ENCODE measurements at regions not wholly inside any gene's neighbourhood (a gene's known extent, or its start where the extent isn't known, plus 50 kb on each side); places are given as distances from the start of the nearest gene placed in this dataset.

GRCh38 chr4:137700072-137700471 lies 167.8 kb upstream of the PCDH18 start:
- DNase-seq (ENCODE audit: low read depth, low spot score), result no peak
- CTCF ChIA-PET, result interaction anchor here (1.0 to 1.2 kb wide), 2 partner anchors 8 to 576 kb away, joined by 3 to 4 read pairs; no protein-coding TSS in a partner anchor
- no peak for TF ChIP-seq CTCF (IDR thresholded peaks at IDR 0.05; ENCODE audit: insufficient read depth, low read length, missing control alignments)
- POLR2A ChIA-PET, result no interaction called here
- no peak overlapping the region for H3K4me3 ChIP-seq (ENCODE audit: low read depth, low read length)

- peak; percentile 34 for DNase-seq (ENCODE audit: low read depth, low spot score)
- POLR2A ChIA-PET, result no interaction called here
- no peak overlapping the region for H3K4me3 ChIP-seq (ENCODE audit: low read depth, low read length)
- CTCF ChIA-PET, result interaction anchor here (2.4 kb wide), 1 partner anchor 11 kb away, joined by 6 read pairs; no protein-coding TSS in a partner anchor
- TF ChIP-seq CTCF (IDR thresholded peaks at IDR 0.05; ENCODE audit: insufficient read depth, low read length, missing control alignments), result no peak
These were observed 161.8 kb upstream of the PCDH18 start for GRCh38 chr4:137694138-137694537.

- CTCF ChIA-PET, result interaction anchor here (2.4 kb wide), 1 partner anchor 11 kb away, joined by 6 read pairs; no protein-coding TSS in a partner anchor
- DNase-seq (ENCODE audit: low read depth, low spot score), result no peak
- TF ChIP-seq CTCF (IDR thresholded peaks at IDR 0.05; ENCODE audit: insufficient read depth, low read length, missing control alignments), result no peak
- POLR2A ChIA-PET, result no interaction called here
- H3K4me3 ChIP-seq (ENCODE audit: low read depth, low read length), result no peak overlapping the region
These were observed 161.3 kb upstream of the PCDH18 start for GRCh38 chr4:137693641-137694040.

GRCh38 chr4:137692205-137692604 lies 159.9 kb upstream of the PCDH18 start:
- ChIA-PET CTCF (no interaction called here), POLR2A (no interaction called here)
- TF ChIP-seq CTCF (IDR thresholded peaks at IDR 0.05; ENCODE audit: insufficient read depth, low read length, missing control alignments), result no peak
- DNase-seq (ENCODE audit: low read depth, low spot score), result no peak
- no peak overlapping the region for H3K4me3 ChIP-seq (ENCODE audit: low read depth, low read length)

GRCh38 chr4:137688651-137689050 lies 156.4 kb upstream of the PCDH18 start:
- ChIA-PET CTCF (no interaction called here), POLR2A (no interaction called here)
- no peak overlapping the region for H3K4me3 ChIP-seq (ENCODE audit: low read depth, low read length)
- TF ChIP-seq CTCF (IDR thresholded peaks at IDR 0.05; ENCODE audit: insufficient read depth, low read length, missing control alignments), result no peak
- DNase-seq (ENCODE audit: low read depth, low spot score), result no peak

GRCh38 chr4:137685357-137685756 lies 153.1 kb upstream of the PCDH18 start:
- POLR2A ChIA-PET, result no interaction called here
- H3K4me3 ChIP-seq (ENCODE audit: low read depth, low read length), result no peak overlapping the region
- DNase-seq (ENCODE audit: low read depth, low spot score), result no peak
- no peak for TF ChIP-seq CTCF (IDR thresholded peaks at IDR 0.05; ENCODE audit: insufficient read depth, low read length, missing control alignments)
- CTCF ChIA-PET, result interaction anchor here (1.5 kb wide), 1 partner anchor 153 kb away, joined by 4 read pairs; the partner anchor contains the start of gene PCDH18
